ENCODE measurements at regions not wholly inside any gene's neighbourhood (a gene's known extent, or its start where the extent isn't known, plus 50 kb on each side); places are given as distances from the start of the nearest gene placed in this dataset.

- no peak for TF ChIP-seq CTCF (IDR thresholded peaks at IDR 0.05)
- TF ChIP-seq POLR2A (IDR thresholded peaks at IDR 0.05), result no peak
These were observed 54.1 kb upstream of the SPRY1 start for GRCh38 chr4:123342498-123342897.
